Loucy (cell line): ENCODE measurements at regions not wholly inside any gene's neighbourhood (a gene's known extent, or its start where the extent isn't known, plus 50 kb on each side); places are given as distances from the start of the nearest gene placed in this dataset.

Experiments used
- CTCF ChIP-seq: fragments of 200-600 bp; sonication (generic); conservative IDR thresholded peaks from 2 replicates; pipeline ENCODE4 v1.5.1; 2014; ENCODE audit warnings: mild to moderate bottlenecking, antibody characterized with exemption, low read length
- EZH2phosphoT487 ChIP-seq: fragments of 200-600 bp; IDR thresholded peaks from 2 replicates; pipeline ENCODE4 v1.6.1; 2018; ENCODE audit warnings: antibody characterized with exemption, mild to moderate bottlenecking, moderate library complexity, borderline replicate concordance

GRCh38 chr6:169852504-169853195 is 101.2 kb downstream of the ERMARD start:
- no peak for TF ChIP-seq CTCF
- TF ChIP-seq EZH2phosphoT487, result no peak
